SK-N-SH (cell line): ENCODE measurements at regions not wholly inside any gene's neighbourhood (a gene's known extent, or its start where the extent isn't known, plus 50 kb on each side); places are given as distances from the start of the nearest gene placed in this dataset.

ENCODE experiments used
- CTCF ChIA-PET: fragments of 300-600, 350-600 bp; formaldehyde crosslinking; extraction: SDS; loops from one replicate; lab custom pipeline; 2021; lab: Yijun Ruan, JAX
- POLR2A ChIA-PET: fragments of 350-600 bp; sonication (Branson Sonifier 250); formaldehyde crosslinking; extraction: SDS; loops from one replicate; lab custom pipeline; 2020; ENCODE audit warnings: antibody characterized with exemption, inconsistent platforms; lab: Yijun Ruan, JAX
- DNase-seq: peaks from one replicate; pipeline ENCODE4 v3.0.0; 2012
- H2AFZ ChIP-seq: fragments of 200-600 bp; sonication (generic); 2 replicates; pipeline ENCODE4 v1.8.1; 2016; ENCODE audit warnings: antibody characterized with exemption, mild to moderate bottlenecking, low read depth
- H3F3A ChIP-seq: fragments of 200-600 bp; sonication (generic); replicated peaks from 2 replicates; pipeline ENCODE3; 2016; ENCODE audit warnings: antibody characterized with exemption, mild to moderate bottlenecking; ENCODE audit not compliant: insufficient read depth
- H3K27ac ChIP-seq, 2 experiments: fragments of 200-500 bp in 1 of 2; fragments of 200-600 bp in 1 of 2; sonication (Bioruptor generic) in 1 of 2; sonication (generic), shearing (Covaris generic) in 1 of 2; 2 replicates each; pipeline versions ENCODE4 v1.5.1 to v1.6.1; 2014 to 2016; ENCODE audit warnings: low read depth in 2 of 2, inconsistent platforms in 1 of 2, low read length in 1 of 2, mild to moderate bottlenecking in 1 of 2, mixed read lengths in 1 of 2
- H3K27me3 ChIP-seq: fragments of 200-600 bp; sonication (generic), shearing (Covaris generic); 2 replicates; pipeline ENCODE4 v1.6.1; 2016; ENCODE audit warnings: mixed run types; ENCODE audit not compliant: insufficient read depth
- H3K36me3 ChIP-seq, 2 experiments: fragments of 200-500 bp in 1 of 2; fragments of 200-600 bp in 1 of 2; sonication (Bioruptor generic) in 1 of 2; sonication (generic) in 1 of 2; replicated peaks in 1 of 2; 2 replicates each; pipeline versions ENCODE3 to v1.5.1; 2014 to 2016; ENCODE audit warnings: low read length in 1 of 2, mild to moderate bottlenecking in 1 of 2; ENCODE audit not compliant: insufficient read depth in 2 of 2, control insufficient read depth in 1 of 2
- H3K4me1 ChIP-seq, 2 experiments: fragments of 200-500 bp in 1 of 2; fragments of 200-600 bp in 1 of 2; sonication (Bioruptor generic) in 1 of 2; sonication (generic), shearing (Covaris generic) in 1 of 2; 2 replicates each; pipeline versions ENCODE4 v1.5.1 to v1.6.1; 2014 to 2016; ENCODE audit warnings: low read depth in 1 of 2, low read length in 1 of 2, mixed run types in 1 of 2; ENCODE audit not compliant: insufficient read depth in 2 of 2, control insufficient read depth in 1 of 2
- H3K4me2 ChIP-seq: fragments of 200-600 bp; sonication (generic), shearing (Covaris generic); 2 replicates; pipeline ENCODE4 v1.6.1; 2017; ENCODE audit warnings: mixed run types
- H3K4me3 ChIP-seq, 2 experiments: fragments of 200-500 bp in 1 of 2; fragments of 200-600 bp in 1 of 2; sonication (Bioruptor generic) in 1 of 2; sonication (generic), shearing (Covaris generic) in 1 of 2; 2 replicates each; pipeline versions ENCODE4 v1.5.1 to v1.8.1; 2014 to 2016; ENCODE audit warnings: low read depth in 2 of 2, inconsistent platforms in 1 of 2, low read length in 1 of 2, mild to moderate bottlenecking in 1 of 2, mixed read lengths in 1 of 2, moderate library complexity in 1 of 2
- H3K79me2 ChIP-seq: fragments of 200-600 bp; sonication (generic); 2 replicates; pipeline ENCODE4 v1.8.1; 2017; ENCODE audit warnings: mild to moderate bottlenecking; ENCODE audit not compliant: insufficient read depth
- H3K9ac ChIP-seq: fragments of 200-600 bp; sonication (generic); 2 replicates; pipeline ENCODE4 v1.6.1; 2017; ENCODE audit warnings: mixed run types
- H3K9me2 ChIP-seq: fragments of 200-600 bp; sonication (generic); 2 replicates; pipeline ENCODE4 v1.6.1; 2017; ENCODE audit warnings: mixed run types
- H3K9me3 ChIP-seq: fragments of 200-600 bp; sonication (generic); 2 replicates; pipeline ENCODE4 v1.6.1; 2017; ENCODE audit warnings: mixed run types, mild to moderate bottlenecking, moderate library complexity
- H4K20me1 ChIP-seq: fragments of 200-600 bp; sonication (generic); 2 replicates; pipeline ENCODE4 v1.6.1; 2017; ENCODE audit warnings: mild to moderate bottlenecking, mixed run types; ENCODE audit not compliant: insufficient read depth
- CHD2 ChIP-seq: fragments of 150-350 bp; IDR thresholded peaks from 2 replicates; pipeline ENCODE4 v1.6.1; 2018; ENCODE audit warnings: low read length; ENCODE audit not compliant: partially characterized antibody
- FOXJ3 ChIP-seq: sonication (generic); formaldehyde crosslinking; IDR thresholded peaks from 2 replicates; pipeline ENCODE4 v1.5.1; 2020; ENCODE audit warnings: mild to moderate bottlenecking, missing genetic modification reagents
- GATA2 ChIP-seq: sonication (generic); formaldehyde crosslinking; IDR thresholded peaks from 2 replicates; pipeline ENCODE4 v1.5.0; 2020; ENCODE audit warnings: mild to moderate bottlenecking, missing genetic modification reagents
- IRF3 ChIP-seq: fragments of 150-350 bp; IDR thresholded peaks from 2 replicates; pipeline ENCODE4 v1.6.1; 2016; ENCODE audit warnings: mild to moderate bottlenecking, low read depth, low read length
- MAX ChIP-seq: IDR thresholded peaks from 2 replicates; pipeline ENCODE4 v1.4.0; 2012; ENCODE audit warnings: low read depth
- NRF1 ChIP-seq: IDR thresholded peaks from 2 replicates; pipeline ENCODE4 v1.6.1; 2012; ENCODE audit warnings: low read depth, mild to moderate bottlenecking, low read length
- PBX3 ChIP-seq: IDR thresholded peaks from 2 replicates; pipeline ENCODE4; 2012
- POLR2AphosphoS5 ChIP-seq: IDR thresholded peaks from 2 replicates; pipeline ENCODE4 v1.6.1; 2012; ENCODE audit warnings: low read depth, low read length
- RAD21 ChIP-seq: IDR thresholded peaks from 2 replicates; pipeline ENCODE4 v1.6.1; 2012; ENCODE audit warnings: mild to moderate bottlenecking, low read length
- TAF1 ChIP-seq: IDR thresholded peaks from 2 replicates; pipeline ENCODE4 v1.6.1; 2012; ENCODE audit warnings: low read depth, mild to moderate bottlenecking, low read length, moderate library complexity, borderline replicate concordance
- TCF12 ChIP-seq: IDR thresholded peaks from 2 replicates; pipeline ENCODE4 v1.4.0; 2012
- USF1 ChIP-seq: IDR thresholded peaks from 2 replicates; pipeline ENCODE4 v1.4.0; 2012; ENCODE audit warnings: low read depth, borderline replicate concordance
- USF2 ChIP-seq: fragments of 150-350 bp; IDR thresholded peaks from 2 replicates; pipeline ENCODE4 v1.6.1; 2017; ENCODE audit warnings: antibody characterized with exemption, low read length, low read depth, borderline replicate concordance
- WGBS: methylation state at CpG from one replicate; pipeline ENCODE4 v1.1.6; 2017; ENCODE audit warnings: low lambda C conversion rate; 5-methylcytosine and 5-hydroxymethylcytosine counted together

GRCh38 chr5:158559066-158559465 lies 540.6 kb downstream of the EBF1 start:
- POLR2A ChIA-PET = no interaction called here

More at GRCh38 chr5:158559066-158559465, 540.6 kb downstream of the EBF1 start:
- Histone ChIP-seq H3K4me3 (no peak overlapping the region), H3F3A (no peaks in the 10 kb centered on the region), H4K20me1 (no peaks in the 10 kb centered on the region), H3K9me2 (no peaks in the 10 kb centered on the region), H3K9me3 (no peaks in the 10 kb centered on the region), H2AFZ (no peak overlapping the region), H3K9ac (no peak overlapping the region), H3K27ac (no peak overlapping the region), H3K36me3 (no peaks in the 10 kb centered on the region), H3K79me2 (no peaks in the 10 kb centered on the region), H3K4me2 (no peak overlapping the region), H3K27me3 (no peaks in the 10 kb centered on the region), H3K4me1 (no peaks in the 10 kb centered on the region)
- no peak for DNase-seq
- CTCF ChIA-PET = no interaction called here
- no peak for TF ChIP-seq TAF1
- no peak for TF ChIP-seq USF2
- TF ChIP-seq MAX = no peak
- TF ChIP-seq GATA2 (CRISPR knock-in tag) = no peak
- TF ChIP-seq TCF12 = no peak
- no peak for TF ChIP-seq USF1
- no peak for TF ChIP-seq RAD21
- TF ChIP-seq IRF3 = no peak
- TF ChIP-seq PBX3 = no peak
- no peak for TF ChIP-seq POLR2AphosphoS5
- no peak for TF ChIP-seq FOXJ3
- TF ChIP-seq NRF1 = no peak
- TF ChIP-seq CHD2 = no peak
- 56% methylated on average over 4 of the region's 4 CpGs for WGBS
